GM12892 (cell line): ENCODE measurements at regions not wholly inside any gene's neighbourhood (a gene's known extent, or its start where the extent isn't known, plus 50 kb on each side); places are given as distances from the start of the nearest gene placed in this dataset.

Experiments used
- DNase-seq: peaks from one replicate; pipeline ENCODE4 v3.0.0; 2011; ENCODE audit not compliant: insufficient read length
- FAIRE-seq: peaks from 2 replicates; lab custom pipeline; 2011; peaks lifted over from hg19 to GRCh38; lab: Jason Lieb, UNC
- POLR2A ChIP-seq: IDR thresholded peaks from 2 replicates; pipeline ENCODE4 v1.6.1; 2011; ENCODE audit warnings: low read depth, low read length, control low read depth
- POLR2AphosphoS5 ChIP-seq: IDR thresholded peaks from 2 replicates; pipeline ENCODE4 v1.6.1; 2011; ENCODE audit warnings: low read depth, low read length, control low read depth
- TAF1 ChIP-seq: IDR thresholded peaks from 2 replicates; pipeline ENCODE4 v1.6.1; 2011; ENCODE audit warnings: low read depth, mild to moderate bottlenecking, control low read depth, low read length, borderline replicate concordance

GRCh38 chr12:113569806-113570205 is 98.1 kb upstream of the LHX5 start:
- DNase-seq: no peak
- no peak for FAIRE-seq
- TF ChIP-seq TAF1 (no peak), POLR2A (no peak), POLR2AphosphoS5 (no peak)

- FAIRE-seq (no peak), DNase-seq (no peak)
- TF ChIP-seq POLR2AphosphoS5 (no peak), POLR2A (no peak), TAF1 (no peak)
Observed at GRCh38 chr12:113568021-113568420, 96.3 kb upstream of the LHX5 start.

GRCh38 chr12:113565368-113565767 is 93.7 kb upstream of the LHX5 start:
- TF ChIP-seq TAF1: no peak
- no peak for TF ChIP-seq POLR2AphosphoS5
- TF ChIP-seq POLR2A: no peak
- DNase-seq (no peak), FAIRE-seq (no peak)

- TF ChIP-seq TAF1: no peak
- TF ChIP-seq POLR2A: no peak
- TF ChIP-seq POLR2AphosphoS5: no peak
- FAIRE-seq: no peak
- no peak for DNase-seq
Observed at GRCh38 chr12:113561068-113561780, 89.6 kb upstream of the LHX5 start.

- DNase-seq (no peak), FAIRE-seq (no peak)
- TF ChIP-seq POLR2A (no peak), POLR2AphosphoS5 (no peak), TAF1 (no peak)
Observed at GRCh38 chr12:113559466-113559865, 87.8 kb upstream of the LHX5 start.

GRCh38 chr12:113555226-113555625 is 83.6 kb upstream of the LHX5 start:
- no peak for FAIRE-seq
- no peak for DNase-seq
- TF ChIP-seq POLR2A: no peak
- TF ChIP-seq TAF1: no peak
- no peak for TF ChIP-seq POLR2AphosphoS5

- FAIRE-seq: no peak
- DNase-seq: no peak
- TF ChIP-seq POLR2A (no peak), TAF1 (no peak), POLR2AphosphoS5 (no peak)
Observed at GRCh38 chr12:113552760-113553159, 81.1 kb upstream of the LHX5 start.

GRCh38 chr12:113551563-113551962 is 79.9 kb upstream of the LHX5 start:
- no peak for FAIRE-seq
- DNase-seq: no peak
- TF ChIP-seq POLR2A (no peak), POLR2AphosphoS5 (no peak), TAF1 (no peak)

GRCh38 chr12:113548467-113548866 is 76.8 kb upstream of the LHX5 start:
- FAIRE-seq (no peak), DNase-seq (no peak)
- no peak for TF ChIP-seq TAF1
- TF ChIP-seq POLR2AphosphoS5: no peak

- TF ChIP-seq POLR2AphosphoS5 (no peak), POLR2A (no peak), TAF1 (no peak)
- FAIRE-seq (no peak), DNase-seq (no peak)
Observed at GRCh38 chr12:113546916-113547863, 75.5 kb upstream of the LHX5 start.

- TF ChIP-seq POLR2A: no peak
- TF ChIP-seq TAF1: no peak
- no peak for TF ChIP-seq POLR2AphosphoS5
- DNase-seq: no peak
- no peak for FAIRE-seq
Observed at GRCh38 chr12:113537751-113538087, 66.0 kb upstream of the LHX5 start.
